IMR-90 (cell line): ENCODE measurements at regions not wholly inside any gene's neighbourhood (a gene's known extent, or its start where the extent isn't known, plus 50 kb on each side); places are given as distances from the start of the nearest gene placed in this dataset.

Source experiments
- ATAC-seq: fragments of 200-7000 bp; cut with Tn5 transposase; 2 replicates; pipeline ENCODE4 v1.9.1; 2020; ENCODE audit warnings: low read depth, mild to moderate bottlenecking, moderate library complexity
- BruUV-seq: library from RNA; stranded (reverse); fragments of 400-500 nt; replicated peaks from 2 replicates; lab custom pipeline; 2021; lab: Mats Ljungman, UMichigan
- CTCF ChIA-PET: fragments of 300-600 bp; formaldehyde crosslinking; extraction: SDS; loops from one replicate; lab custom pipeline; 2021; ENCODE audit warnings: antibody characterized with exemption; lab: Yijun Ruan, JAX
- POLR2A ChIA-PET: fragments of 300-600 bp; sonication (Branson Sonifier 250); formaldehyde crosslinking; loops from one replicate; lab custom pipeline; 2022; ENCODE audit warnings: antibody characterized with exemption; ENCODE audit not compliant: unreplicated experiment; lab: Charles Lee
- DNase-seq: peaks from one replicate; pipeline ENCODE4 v3.0.0; 2013
- H2AFZ ChIP-seq: replicated peaks from 2 replicates; pipeline ENCODE3; 2013; ENCODE audit warnings: low read length, mild to moderate bottlenecking; ENCODE audit not compliant: poor library complexity
- H2AK5ac ChIP-seq: 2 replicates; pipeline ENCODE4 v1.6.1; 2013; ENCODE audit warnings: low read depth, low read length, inconsistent platforms
- H2AK9ac ChIP-seq: replicated peaks from 2 replicates; pipeline ENCODE3; 2013; ENCODE audit warnings: mild to moderate bottlenecking, low read depth, low read length, moderate library complexity; ENCODE audit not compliant: poor library complexity
- H2BK120ac ChIP-seq: 2 replicates; pipeline ENCODE4 v1.6.1; 2013; ENCODE audit warnings: low read depth, low read length, inconsistent platforms
- H2BK15ac ChIP-seq: 3 replicates; pipeline ENCODE4 v1.6.1; 2013; ENCODE audit warnings: low read depth, low read length, inconsistent platforms
- H2BK20ac ChIP-seq: 2 replicates; pipeline ENCODE4 v1.6.1; 2013; ENCODE audit warnings: low read depth, mild to moderate bottlenecking, inconsistent platforms, low read length, moderate library complexity
- H2BK5ac ChIP-seq: 2 replicates; pipeline ENCODE4 v1.6.1; 2013; ENCODE audit warnings: mild to moderate bottlenecking, low read depth, low read length, inconsistent platforms; ENCODE audit not compliant: poor library complexity, severe bottlenecking
- H3K14ac ChIP-seq: replicated peaks from 2 replicates; pipeline ENCODE4 v1.6.1; 2013; ENCODE audit warnings: low read depth, low read length, inconsistent platforms
- H3K18ac ChIP-seq: 2 replicates; pipeline ENCODE4 v1.6.1; 2013; ENCODE audit warnings: low read depth, low read length, control low read depth
- H3K23ac ChIP-seq: 2 replicates; pipeline ENCODE4 v1.6.1; 2013; ENCODE audit warnings: low read depth, low read length, inconsistent platforms
- H3K27ac ChIP-seq: 2 replicates; pipeline ENCODE4 v1.5.1; 2013; ENCODE audit warnings: mild to moderate bottlenecking, control low read depth, low read length; ENCODE audit not compliant: insufficient read depth
- H3K27me3 ChIP-seq: 2 replicates; pipeline ENCODE4 v1.6.1; 2013; ENCODE audit warnings: low read length; ENCODE audit not compliant: control insufficient read depth, insufficient read depth
- H3K36me3 ChIP-seq: 2 replicates; pipeline ENCODE4 v1.6.1; 2013; ENCODE audit warnings: low read length, mixed read lengths; ENCODE audit not compliant: control insufficient read depth, insufficient read depth
- H3K4ac ChIP-seq: 2 replicates; pipeline ENCODE4 v1.6.1; 2013; ENCODE audit warnings: low read depth, low read length, inconsistent platforms
- H3K4me1 ChIP-seq: 2 replicates; pipeline ENCODE4 v1.6.1; 2013; ENCODE audit warnings: low read length, mixed read lengths; ENCODE audit not compliant: control insufficient read depth, insufficient read depth
- H3K4me2 ChIP-seq: 2 replicates; pipeline ENCODE4 v1.6.1; 2013; ENCODE audit warnings: low read depth, mild to moderate bottlenecking, control low read depth, low read length, moderate library complexity
- H3K4me3 ChIP-seq: 2 replicates; pipeline ENCODE4 v1.5.1; 2013; ENCODE audit warnings: low read depth, mild to moderate bottlenecking, control low read depth, low read length, moderate library complexity; ENCODE audit not compliant: insufficient read depth
- H3K56ac ChIP-seq: 2 replicates; pipeline ENCODE4 v1.6.1; 2013; ENCODE audit warnings: low read length, inconsistent platforms; ENCODE audit not compliant: insufficient read depth; ENCODE audit errors: extremely low read depth
- H3K79me1 ChIP-seq, 2 experiments: 2 replicates each; pipeline ENCODE4 v1.6.1; 2013; ENCODE audit warnings: low read length in 2 of 2, inconsistent platforms in 1 of 2, low read depth in 1 of 2
- H3K9ac ChIP-seq: 2 replicates; pipeline ENCODE4 v1.6.1; 2013; ENCODE audit warnings: low read depth, low read length, control low read depth
- H3K9me1 ChIP-seq: 2 replicates; pipeline ENCODE4 v1.6.1; 2013; ENCODE audit warnings: low read length, inconsistent platforms; ENCODE audit not compliant: insufficient read depth
- H3K9me3 ChIP-seq: 2 replicates; pipeline ENCODE4 v1.6.1; 2013; ENCODE audit warnings: low read length; ENCODE audit not compliant: control insufficient read depth, insufficient read depth
- H4K20me1 ChIP-seq: 2 replicates; pipeline ENCODE4 v1.6.1; 2013; ENCODE audit warnings: low read length, inconsistent platforms; ENCODE audit not compliant: insufficient read depth
- H4K5ac ChIP-seq: 2 replicates; pipeline ENCODE4 v1.6.1; 2013; ENCODE audit warnings: mild to moderate bottlenecking, low read depth, low read length, control low read depth
- H4K8ac ChIP-seq, 2 experiments: 2 replicates each; pipeline ENCODE4 v1.6.1; 2013; ENCODE audit warnings: low read depth in 2 of 2, low read length in 2 of 2, control low read depth in 1 of 2, inconsistent platforms in 1 of 2
- H4K91ac ChIP-seq: 2 replicates; pipeline ENCODE4 v1.6.1; 2013; ENCODE audit warnings: low read depth, low read length, inconsistent platforms; ENCODE audit not compliant: insufficient read depth
- CEBPB ChIP-seq: IDR thresholded peaks from 2 replicates; pipeline ENCODE4 v1.6.1; 2012; ENCODE audit warnings: low read depth, low read length, improper control_type of control experiment
- CTCF ChIP-seq: conservative IDR thresholded peaks from 2 replicates; pipeline ENCODE4 v1.5.1; 2012; ENCODE audit warnings: mild to moderate bottlenecking, low read depth, low read length, improper control_type of control experiment
- MAZ ChIP-seq: IDR thresholded peaks from 2 replicates; pipeline ENCODE4 v1.6.1; 2012; ENCODE audit warnings: low read depth, mild to moderate bottlenecking, low read length, improper control_type of control experiment, moderate library complexity, borderline replicate concordance
- POLR2A ChIP-seq: IDR thresholded peaks from 2 replicates; pipeline ENCODE4 v1.6.1; 2012; ENCODE audit warnings: mild to moderate bottlenecking, low read depth, low read length
- RFX5 ChIP-seq: IDR thresholded peaks from 2 replicates; pipeline ENCODE4 v1.8.0; 2012; ENCODE audit warnings: low read depth, mild to moderate bottlenecking, low read length, moderate library complexity
- SMC3 ChIP-seq: fragments of 150-350 bp; IDR thresholded peaks from 2 replicates; pipeline ENCODE4 v1.6.1; 2016; ENCODE audit warnings: low read depth, mild to moderate bottlenecking, antibody characterized with exemption, low read length, moderate library complexity
- WGBS, 2 experiments: methylation state at CpG; one replicate each; pipeline versions ENCODE4 v1.1.5 to v1.1.7; 2013; ENCODE audit warnings: missing lambda C conversion rate in 2 of 2; ENCODE audit not compliant: insufficient read length in 1 of 2; ENCODE audit errors: extremely low coverage in 2 of 2; 5-methylcytosine and 5-hydroxymethylcytosine counted together
- dilution Hi-C: fragments of 300-500 bp; cut with HindIII; formaldehyde crosslinking; loops from one replicate; pipeline ENCODE4 v1.14.3; 2018; ENCODE audit warnings: low sequenced_read_pairs; ENCODE audit not compliant: unreplicated experiment
- in situ Hi-C: fragments of 300-500 bp; cut with MboI; formaldehyde crosslinking; loops from 3 replicates; pipeline ENCODE4 v1.14.3; 2019; ENCODE audit warnings: low sequenced_read_pairs, inconsistent platforms, mixed read lengths
- intact Hi-C: fragments of 100-400 bp; cut with micrococcal nuclease; formaldehyde crosslinking; loops from 2 replicates; pipeline ENCODE4 v1.10.0; 2022

DNA sequence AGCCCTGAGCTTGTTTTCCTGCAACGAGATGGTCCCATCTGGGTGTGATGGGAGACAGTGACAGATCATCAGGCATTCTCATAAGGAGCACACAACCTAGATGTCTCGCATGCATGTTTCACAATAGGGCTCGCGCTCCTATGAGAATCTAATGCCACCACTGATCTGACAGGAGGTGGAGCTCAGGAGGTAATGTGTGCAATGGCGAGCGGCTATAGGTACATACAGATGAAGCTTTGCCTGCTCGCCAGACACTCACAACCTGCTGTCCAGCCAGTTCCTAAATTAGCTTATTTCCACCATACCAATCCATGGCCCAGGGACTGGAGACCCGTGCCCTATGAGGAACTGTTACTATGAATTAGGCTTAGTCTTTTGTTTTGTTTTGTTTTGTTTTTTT is 55.3 kb upstream of the SLC30A5 start:
- H2AK5ac ChIP-seq: no peak overlapping the region
- H2AFZ ChIP-seq: no peak overlapping the region
- no peak for DNase-seq
- H3K18ac ChIP-seq: no peak overlapping the region
- ChIA-PET CTCF (no interaction called here), POLR2A (no interaction called here)
- H3K27ac ChIP-seq: no peak overlapping the region
- no peak overlapping the region for H3K4me2 ChIP-seq
- H3K79me1 ChIP-seq: no peaks in the 10 kb centered on the region
- H3K9me1 ChIP-seq: no peaks in the 10 kb centered on the region
- no peak overlapping the region for H2BK5ac ChIP-seq
- H3K4me1 ChIP-seq: no peaks in the 10 kb centered on the region
- H4K20me1 ChIP-seq: no peaks in the 10 kb centered on the region
- TF ChIP-seq CEBPB: no peak
- no peak for TF ChIP-seq MAZ
- TF ChIP-seq CTCF: no peak
- TF ChIP-seq RFX5: no peak
- TF ChIP-seq POLR2A: no peak
- no peak for TF ChIP-seq SMC3
- H4K8ac ChIP-seq: no peak overlapping the region
- H4K5ac ChIP-seq: no peak overlapping the region
- no peaks in the 10 kb centered on the region for H3K9me3 ChIP-seq
- H3K56ac ChIP-seq: no peak overlapping the region
- WGBS, 2 experiments: no CpG with 5 or more reads among the region's 8 CpGs
- H3K36me3 ChIP-seq: no peaks in the 10 kb centered on the region
- H2BK15ac ChIP-seq: no peak overlapping the region
- H2BK20ac ChIP-seq: no peak overlapping the region
- no peak for ATAC-seq
- no peak overlapping the region for H2BK120ac ChIP-seq
- H3K27me3 ChIP-seq: peaks cover 4% of the 10 kb centered on the region
- no TSS peak for BruUV-seq
- no peak overlapping the region for H4K91ac ChIP-seq
- H2AK9ac ChIP-seq: no peak overlapping the region
- intact Hi-C loops (no loop called here), dilution Hi-C loops (no loop called here), in situ Hi-C loops (no loop called here)
- H3K9ac ChIP-seq: no peak overlapping the region
- no peak overlapping the region for H3K4ac ChIP-seq
- no peak overlapping the region for H3K4me3 ChIP-seq
- no peak overlapping the region for H3K14ac ChIP-seq
- H3K23ac ChIP-seq: no peak overlapping the region
